Neural progenitor cell (in vitro differentiated cells): ENCODE measurements at regions not wholly inside any gene's neighbourhood (a gene's known extent, or its start where the extent isn't known, plus 50 kb on each side); places are given as distances from the start of the nearest gene placed in this dataset.

Experiments
- CTCF ChIP-seq: fragments of 200-600 bp; sonication (generic); IDR thresholded peaks from 2 replicates; pipeline ENCODE4 v1.5.1; 2017; ENCODE audit warnings: antibody characterized with exemption, mild to moderate bottlenecking
- EZH2 ChIP-seq: fragments of 200-600 bp; sonication (generic); IDR thresholded peaks from 2 replicates; pipeline ENCODE4 v1.6.1; 2017; ENCODE audit warnings: antibody characterized with exemption, mild to moderate bottlenecking, moderate library complexity

DNA sequence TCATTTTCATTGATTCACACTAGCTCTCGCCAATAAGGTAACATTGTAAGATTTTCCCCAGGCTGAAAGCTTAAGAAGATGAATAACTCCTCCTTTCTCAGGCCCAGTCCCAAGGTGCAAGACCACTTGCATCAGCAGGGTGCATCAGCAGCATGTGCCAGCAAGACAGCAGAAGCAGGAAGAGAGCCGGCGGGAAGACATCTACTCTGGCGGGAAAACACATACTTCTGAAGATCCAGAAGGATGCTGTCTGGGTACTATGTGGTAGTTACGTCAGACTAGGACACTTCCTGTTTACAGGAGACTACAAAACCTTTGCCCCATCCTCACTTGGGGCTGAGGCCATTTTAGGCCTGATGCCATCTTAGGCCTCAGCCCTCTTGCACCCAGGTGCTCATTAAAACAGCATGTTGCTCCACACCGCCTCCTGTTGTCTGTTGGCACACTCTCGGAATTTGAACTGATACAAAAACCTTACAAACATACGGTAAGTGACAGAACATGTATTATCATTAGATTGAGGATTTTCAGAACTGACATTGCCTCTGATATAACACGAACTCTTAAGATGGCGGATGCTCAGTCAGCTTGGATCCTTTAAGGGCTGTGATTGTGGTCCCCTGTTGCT is 886.5 kb upstream of the EPHA5 start:
- no peak for TF ChIP-seq CTCF
- TF ChIP-seq EZH2: no peak
